Neutrophil (primary cell): ENCODE measurements at regions not wholly inside any gene's neighbourhood (a gene's known extent, or its start where the extent isn't known, plus 50 kb on each side); places are given as distances from the start of the nearest gene placed in this dataset.

ENCODE experiments used
- H3K27ac ChIP-seq: fragments of 200-600 bp; sonication (generic); 2 replicates; pipeline ENCODE4 v1.5.1; 2016; ENCODE audit warnings: mild to moderate bottlenecking, moderate library complexity
- H3K27me3 ChIP-seq: fragments of 200-600 bp; sonication (generic); 2 replicates; pipeline ENCODE4 v1.6.0; 2016; ENCODE audit warnings: mild to moderate bottlenecking
- H3K36me3 ChIP-seq: fragments of 200-600 bp; sonication (generic); 2 replicates; pipeline ENCODE4 v1.5.1; 2017
- H3K4me1 ChIP-seq, 2 experiments: fragments of 200-600 bp in 1 of 2; sonication (generic) in 1 of 2; 1 replicate in 1 of 2; 2 replicates in 1 of 2; pipeline versions ENCODE4 v1.5.1 to v1.6.1; 2013 to 2016; ENCODE audit warnings: low read depth in 1 of 2, low read length in 1 of 2, mild to moderate bottlenecking in 1 of 2, moderate library complexity in 1 of 2; ENCODE audit not compliant: control insufficient read depth in 1 of 2, insufficient read depth in 1 of 2
- H3K4me3 ChIP-seq, 2 experiments: fragments of 200-600 bp in 1 of 2; sonication (generic) in 1 of 2; 1 replicate in 1 of 2; 2 replicates in 1 of 2; pipeline ENCODE4 v1.5.1; 2013 to 2016; ENCODE audit warnings: low read depth in 1 of 2, low read length in 1 of 2, mild to moderate bottlenecking in 1 of 2, moderate library complexity in 1 of 2
- H3K9me3 ChIP-seq: fragments of 200-600 bp; sonication (generic); 2 replicates; pipeline ENCODE4 v1.5.1; 2016
- TF ChIP-seq, protein P1 (sequence below): fragments of 200-600 bp; sonication (generic); IDR thresholded peaks from 2 replicates; pipeline ENCODE4 v1.5.1; 2016; ENCODE audit warnings: antibody characterized with exemption

DNA sequence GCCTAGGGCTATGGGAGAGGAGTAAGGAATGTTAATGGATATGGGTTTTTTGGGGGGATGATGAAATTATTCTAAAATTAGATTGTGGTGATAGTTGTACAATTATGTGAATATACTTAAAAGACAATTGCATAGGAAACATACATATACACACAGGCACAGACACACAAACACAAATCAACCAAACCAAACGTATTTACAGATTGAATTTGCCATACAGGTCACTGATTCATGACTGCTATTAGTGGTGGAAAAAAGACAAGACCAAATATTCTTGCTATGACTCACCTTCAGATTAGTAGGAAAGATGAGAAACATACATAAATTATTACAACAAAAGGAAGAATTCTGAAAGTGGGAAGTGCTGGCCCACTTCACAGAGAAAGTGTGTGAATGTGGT lies 85.3 kb downstream of the C3orf38 start:
- H3K27me3 ChIP-seq: no peaks in the 10 kb centered on the region
- H3K4me1 ChIP-seq: no peaks in the 10 kb centered on the region
- no peaks in the 10 kb centered on the region for H3K9me3 ChIP-seq

DNA sequence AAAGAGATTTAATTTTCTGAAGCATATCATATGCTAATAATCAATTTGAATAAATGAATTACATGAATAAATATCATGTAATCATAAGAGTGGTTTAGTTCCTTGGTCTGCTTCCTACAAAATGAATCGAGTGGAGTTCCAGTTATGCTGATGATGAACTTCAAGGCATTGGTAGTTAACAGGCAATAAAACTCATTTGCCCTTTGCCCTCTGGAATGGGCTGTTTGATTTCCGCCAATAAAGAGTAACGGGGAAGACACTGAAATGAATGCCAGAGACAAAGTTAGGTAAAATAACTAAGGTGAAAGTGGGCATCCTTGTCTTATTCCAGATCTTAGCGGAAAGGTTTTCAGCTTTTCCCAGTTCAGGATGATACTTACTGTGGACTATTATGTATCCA lies 90.1 kb downstream of the C3orf38 start:
- H3K4me3 ChIP-seq: no peak overlapping the region

More for the DNA sequence above, 85.3 kb downstream of the C3orf38 start:
- TF ChIP-seq, protein P1, sequence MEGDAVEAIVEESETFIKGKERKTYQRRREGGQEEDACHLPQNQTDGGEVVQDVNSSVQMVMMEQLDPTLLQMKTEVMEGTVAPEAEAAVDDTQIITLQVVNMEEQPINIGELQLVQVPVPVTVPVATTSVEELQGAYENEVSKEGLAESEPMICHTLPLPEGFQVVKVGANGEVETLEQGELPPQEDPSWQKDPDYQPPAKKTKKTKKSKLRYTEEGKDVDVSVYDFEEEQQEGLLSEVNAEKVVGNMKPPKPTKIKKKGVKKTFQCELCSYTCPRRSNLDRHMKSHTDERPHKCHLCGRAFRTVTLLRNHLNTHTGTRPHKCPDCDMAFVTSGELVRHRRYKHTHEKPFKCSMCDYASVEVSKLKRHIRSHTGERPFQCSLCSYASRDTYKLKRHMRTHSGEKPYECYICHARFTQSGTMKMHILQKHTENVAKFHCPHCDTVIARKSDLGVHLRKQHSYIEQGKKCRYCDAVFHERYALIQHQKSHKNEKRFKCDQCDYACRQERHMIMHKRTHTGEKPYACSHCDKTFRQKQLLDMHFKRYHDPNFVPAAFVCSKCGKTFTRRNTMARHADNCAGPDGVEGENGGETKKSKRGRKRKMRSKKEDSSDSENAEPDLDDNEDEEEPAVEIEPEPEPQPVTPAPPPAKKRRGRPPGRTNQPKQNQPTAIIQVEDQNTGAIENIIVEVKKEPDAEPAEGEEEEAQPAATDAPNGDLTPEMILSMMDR: no peak
- H3K4me3 ChIP-seq: no peak overlapping the region
- no peaks in the 10 kb centered on the region for H3K36me3 ChIP-seq
- no peak overlapping the region for H3K27ac ChIP-seq

DNA sequence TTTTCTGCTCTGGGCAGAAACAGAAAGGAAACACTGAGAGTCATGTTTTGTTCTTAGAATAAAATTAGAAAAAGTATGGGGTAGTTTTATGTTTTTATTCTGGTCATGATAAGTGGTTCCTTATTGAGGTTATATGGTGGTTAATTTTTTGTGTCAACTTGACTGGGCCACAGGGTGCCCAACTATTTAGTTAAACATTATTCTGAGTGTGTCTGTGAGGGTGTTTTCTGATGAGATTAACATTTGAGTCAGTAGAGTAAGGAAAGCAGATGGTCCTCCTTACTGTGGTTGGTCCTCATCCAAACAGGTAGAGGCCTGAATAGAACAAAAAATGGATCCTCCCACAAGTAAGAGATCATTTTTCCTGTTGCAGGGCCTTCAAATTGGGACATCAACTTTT lies 98.9 kb downstream of the C3orf38 start:
- TF ChIP-seq, protein P1: no peak
- no peaks in the 10 kb centered on the region for H3K27me3 ChIP-seq
- H3K9me3 ChIP-seq: no peaks in the 10 kb centered on the region
- H3K27ac ChIP-seq: no peak overlapping the region
- no peaks in the 10 kb centered on the region for H3K36me3 ChIP-seq
- no peaks in the 10 kb centered on the region for H3K4me1 ChIP-seq
- H3K4me3 ChIP-seq: no peak overlapping the region

More for the DNA sequence above, 90.1 kb downstream of the C3orf38 start:
- no peaks in the 10 kb centered on the region for H3K4me1 ChIP-seq
- no peaks in the 10 kb centered on the region for H3K36me3 ChIP-seq
- H3K27me3 ChIP-seq: no peaks in the 10 kb centered on the region
- H3K9me3 ChIP-seq: no peaks in the 10 kb centered on the region
- TF ChIP-seq, protein P1: no peak
- H3K27ac ChIP-seq: no peak overlapping the region

DNA sequence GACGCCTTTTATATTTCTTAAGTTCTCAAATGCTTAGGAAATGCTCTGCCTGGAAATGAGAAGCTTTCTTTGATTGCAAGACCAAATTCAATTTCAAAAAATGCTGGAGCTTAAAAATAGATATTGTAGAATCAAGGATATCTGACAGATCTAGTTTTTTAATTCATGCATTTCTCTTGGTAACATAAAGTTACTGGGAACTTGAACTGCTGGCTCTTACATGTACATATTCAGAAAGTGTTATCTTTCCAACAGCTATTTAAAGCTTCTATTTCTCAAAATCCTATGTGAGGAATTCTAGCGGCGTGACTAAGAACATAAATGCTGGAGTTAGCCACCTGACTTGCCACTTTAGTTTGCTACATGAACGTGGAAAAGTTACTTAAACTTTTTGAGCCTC lies 109.3 kb downstream of the C3orf38 start:
- no peaks in the 10 kb centered on the region for H3K27me3 ChIP-seq
- no peaks in the 10 kb centered on the region for H3K4me1 ChIP-seq
- no peak overlapping the region for H3K4me3 ChIP-seq
- TF ChIP-seq, protein P1: no peak
- no peaks in the 10 kb centered on the region for H3K9me3 ChIP-seq
- no peak overlapping the region for H3K27ac ChIP-seq
- no peaks in the 10 kb centered on the region for H3K36me3 ChIP-seq

DNA sequence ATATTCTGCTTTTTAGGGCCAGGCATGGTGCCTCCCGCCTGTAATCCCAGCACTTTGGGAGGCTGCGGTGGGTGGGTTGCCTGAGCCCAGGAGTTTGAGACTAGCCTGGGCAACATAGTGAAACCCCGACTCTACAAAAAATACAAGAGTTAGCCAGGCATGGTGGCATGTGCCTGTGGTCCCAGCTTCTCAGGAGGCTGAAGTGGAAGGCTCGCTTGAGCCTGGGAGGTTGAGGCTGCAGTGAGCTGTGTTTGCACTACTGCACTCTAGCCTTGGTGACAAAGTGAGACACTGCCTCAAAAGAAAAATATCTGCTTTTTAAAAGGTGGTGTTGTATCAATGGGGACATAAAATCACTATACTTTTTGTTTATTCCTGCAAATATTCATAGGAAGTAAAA lies 112.8 kb downstream of the C3orf38 start:
- Histone ChIP-seq H3K27me3 (no peaks in the 10 kb centered on the region), H3K4me1 (no peaks in the 10 kb centered on the region), H3K36me3 (no peaks in the 10 kb centered on the region), H3K9me3 (no peaks in the 10 kb centered on the region), H3K4me3 (no peak overlapping the region), H3K27ac (no peak overlapping the region)
- TF ChIP-seq, protein P1: no peak
